GM03348 (cell line): ENCODE measurements at regions not wholly inside any gene's neighbourhood (a gene's known extent, or its start where the extent isn't known, plus 50 kb on each side); places are given as distances from the start of the nearest gene placed in this dataset.

ENCODE experiments used
- DNase-seq: peaks from one replicate; pipeline ENCODE4 v3.0.0; 2012; ENCODE audit warnings: low spot score

- DNase-seq: no peak
Measured at GRCh38 chr13:29999492-30000369, 149.3 kb upstream of the UBL3 start.

GRCh38 chr13:29996316-29996715 lies 145.9 kb upstream of the UBL3 start:
- no peak for DNase-seq

- peak; percentile 33 for DNase-seq
Measured at GRCh38 chr13:29994911-29995595, 144.6 kb upstream of the UBL3 start.

- DNase-seq: peak; percentile 79
Measured at GRCh38 chr13:29993716-29994488, 143.5 kb upstream of the UBL3 start.

- DNase-seq: no peak
Measured at GRCh38 chr13:29993196-29993595, 142.8 kb upstream of the UBL3 start.

GRCh38 chr13:29991343-29991742 lies 140.9 kb upstream of the UBL3 start:
- peak; percentile 90 for DNase-seq

GRCh38 chr13:29987340-29987739 lies 136.9 kb upstream of the UBL3 start:
- DNase-seq: no peak

GRCh38 chr13:29980339-29980738 lies 129.9 kb upstream of the UBL3 start:
- DNase-seq: no peak

GRCh38 chr13:29978211-29978610 lies 127.8 kb upstream of the UBL3 start:
- DNase-seq: peak; percentile 35

GRCh38 chr13:29977476-29978120 lies 127.2 kb upstream of the UBL3 start:
- no peak for DNase-seq

- DNase-seq: no peak
Measured at GRCh38 chr13:29976535-29976934, 126.1 kb upstream of the UBL3 start.

- DNase-seq: no peak
Measured at GRCh38 chr13:29975283-29975682, 124.9 kb upstream of the UBL3 start.

- peak; percentile 86 for DNase-seq
Measured at GRCh38 chr13:29969286-29969685, 118.9 kb upstream of the UBL3 start.

GRCh38 chr13:29964181-29964845 lies 113.9 kb upstream of the UBL3 start:
- DNase-seq: no peak

- DNase-seq: no peak
Measured at GRCh38 chr13:29963089-29963488, 112.7 kb upstream of the UBL3 start.

GRCh38 chr13:29961036-29961670 lies 110.7 kb upstream of the UBL3 start:
- no peak for DNase-seq

- DNase-seq: no peak
Measured at GRCh38 chr13:29959603-29960002, 109.2 kb upstream of the UBL3 start.

GRCh38 chr13:29959086-29959485 lies 108.7 kb upstream of the UBL3 start:
- DNase-seq: no peak

GRCh38 chr13:29958476-29958875 lies 108.1 kb upstream of the UBL3 start:
- DNase-seq: no peak

GRCh38 chr13:29957320-29957719 lies 106.9 kb upstream of the UBL3 start:
- no peak for DNase-seq

- DNase-seq: no peak
Measured at GRCh38 chr13:29956853-29957252, 106.4 kb upstream of the UBL3 start.
